ENCODE measurements at regions not wholly inside any gene's neighbourhood (a gene's known extent, or its start where the extent isn't known, plus 50 kb on each side); places are given as distances from the start of the nearest gene placed in this dataset.
A peak's percentile ranks its signal among the peaks of the same experiment; 100 is the strongest.
"Not testable (repeated sequence)": the region's sequence is repeated elsewhere in the genome, so short reads cannot be mapped to it uniquely, and the experiment has no call there.

- not testable (repeated sequence) for H2AK5ac ChIP-seq (ENCODE audit: insufficient read length, low read length); H3K14ac ChIP-seq (ENCODE audit: insufficient read depth, low read length); H4K91ac ChIP-seq (ENCODE audit: insufficient read length, low read depth, low read length); H2BK120ac ChIP-seq (ENCODE audit: low read depth, low read length, poor library complexity, severe bottlenecking); H3T11ph ChIP-seq (ENCODE audit: low read length); H2BK20ac ChIP-seq (ENCODE audit: low read depth, low read length, poor library complexity, severe bottlenecking); H3K27me3 ChIP-seq (ENCODE audit: insufficient read depth, low read length); H3K23ac ChIP-seq (ENCODE audit: insufficient read length, low read depth, low read length); H2BK12ac ChIP-seq (ENCODE audit: insufficient read length, low read depth, low read length); H3K9ac ChIP-seq (ENCODE audit: extremely low read depth, insufficient read length, low read length); H4K8ac ChIP-seq (replicated peaks; ENCODE audit: insufficient read length, low read depth, low read length); H3K56ac ChIP-seq (ENCODE audit: insufficient read length, low read depth, low read length); H3K4me2 ChIP-seq (ENCODE audit: insufficient read depth, insufficient read length, low read length); H3K9me3 Mint-ChIP-seq; H3K4me1 Mint-ChIP-seq; H2AFZ ChIP-seq (ENCODE audit: low read length); H3K4me3 Mint-ChIP-seq; H3K4ac ChIP-seq (ENCODE audit: low read depth, low read length); H3K27ac Mint-ChIP-seq; H3K18ac ChIP-seq (ENCODE audit: insufficient read length, low read depth, low read length); DNase-seq; H3K27me3 Mint-ChIP-seq (ENCODE audit: low read depth); H2BK15ac ChIP-seq (ENCODE audit: low read depth, low read length); H3K23me2 ChIP-seq (ENCODE audit: insufficient read length, low read depth, low read length, poor library complexity, severe bottlenecking); H3K4me1 ChIP-seq (ENCODE audit: insufficient read depth, low read length); H3K79me2 ChIP-seq (ENCODE audit: insufficient read depth, low read length); H2BK5ac ChIP-seq (ENCODE audit: insufficient read length, low read length); H3K9me3 ChIP-seq (ENCODE audit: control insufficient read depth, low read depth, low read length); H4K5ac ChIP-seq (ENCODE audit: insufficient read length, low read depth, low read length); H3K27ac ChIP-seq (ENCODE audit: insufficient read length, low read depth, low read length); H3K79me1 ChIP-seq (ENCODE audit: insufficient read depth, low read depth, low read length, poor library complexity, severe bottlenecking); H4K20me1 ChIP-seq (ENCODE audit: control insufficient read depth, insufficient read depth, insufficient read length)
- WGBS (ENCODE audit: extremely low coverage, insufficient read length, low lambda C conversion rate) = no CpG with 5 or more reads among the region's 7 CpGs
- peaks cover 11 to 23% (median 22%) of the 10 kb centered on the region in 3 experiments; a peak in 6 of 7 replicates for H3K36me3 Mint-ChIP-seq (ENCODE audit: insufficient read depth in 1 of 3, low read depth in 3 of 3)
- peak; percentile 59 for TF ChIP-seq CTCF (conservative IDR thresholded peaks at IDR 0.05)
Measured at GRCh38 chr15:30755036-30755687, 129.2 kb downstream of the ARHGAP11B start.

- peaks cover 8 to 22% (median 13%) of the 10 kb centered on the region in 3 experiments; a peak in 6 of 7 replicates for H3K36me3 Mint-ChIP-seq (ENCODE audit: insufficient read depth in 1 of 3, low read depth in 3 of 3)
- DNase-seq; H2AFZ ChIP-seq (ENCODE audit: low read length); H3K79me2 ChIP-seq (ENCODE audit: insufficient read depth, low read length); H3K23me2 ChIP-seq (ENCODE audit: insufficient read length, low read depth, low read length, poor library complexity, severe bottlenecking); H3K4ac ChIP-seq (ENCODE audit: low read depth, low read length); H3K9me3 ChIP-seq (ENCODE audit: control insufficient read depth, low read depth, low read length); H3K4me3 Mint-ChIP-seq; H2BK15ac ChIP-seq (ENCODE audit: low read depth, low read length); H3K14ac ChIP-seq (ENCODE audit: insufficient read depth, low read length); H4K5ac ChIP-seq (ENCODE audit: insufficient read length, low read depth, low read length); H2BK20ac ChIP-seq (ENCODE audit: low read depth, low read length, poor library complexity, severe bottlenecking); H3K4me2 ChIP-seq (ENCODE audit: insufficient read depth, insufficient read length, low read length); H3K27ac ChIP-seq (ENCODE audit: insufficient read length, low read depth, low read length); H3K56ac ChIP-seq (ENCODE audit: insufficient read length, low read depth, low read length); H3K18ac ChIP-seq (ENCODE audit: insufficient read length, low read depth, low read length); H3K4me1 ChIP-seq (ENCODE audit: insufficient read depth, low read length); H2BK12ac ChIP-seq (ENCODE audit: insufficient read length, low read depth, low read length); H3K23ac ChIP-seq (ENCODE audit: insufficient read length, low read depth, low read length); H3K9me3 Mint-ChIP-seq; H3T11ph ChIP-seq (ENCODE audit: low read length); H4K91ac ChIP-seq (ENCODE audit: insufficient read length, low read depth, low read length); H4K20me1 ChIP-seq (ENCODE audit: control insufficient read depth, insufficient read depth, insufficient read length); H3K9ac ChIP-seq (ENCODE audit: extremely low read depth, insufficient read length, low read length); H3K27me3 Mint-ChIP-seq (ENCODE audit: low read depth); H2AK5ac ChIP-seq (ENCODE audit: insufficient read length, low read length); H2BK120ac ChIP-seq (ENCODE audit: low read depth, low read length, poor library complexity, severe bottlenecking); H3K27me3 ChIP-seq (ENCODE audit: insufficient read depth, low read length); H3K4me1 Mint-ChIP-seq; H4K8ac ChIP-seq (replicated peaks; ENCODE audit: insufficient read length, low read depth, low read length); H2BK5ac ChIP-seq (ENCODE audit: insufficient read length, low read length); H3K79me1 ChIP-seq (ENCODE audit: insufficient read depth, low read depth, low read length, poor library complexity, severe bottlenecking): not testable (repeated sequence)
- WGBS (ENCODE audit: extremely low coverage, insufficient read length, low lambda C conversion rate) = no CpG with 5 or more reads among the region's 5 CpGs
- H3K27ac Mint-ChIP-seq = 0 out of 7 replicates have a peak overlapping the region, but pooled peaks of 1 of the 3 experiments have one; percentile 38
Measured at GRCh38 chr15:30760633-30761032, 134.7 kb downstream of the ARHGAP11B start.
